ENCODE measurements at regions not wholly inside any gene's neighbourhood (a gene's known extent, or its start where the extent isn't known, plus 50 kb on each side); places are given as distances from the start of the nearest gene placed in this dataset.

- DNase-seq (ENCODE audit: low read depth in 3 of 3), result no peak
Measured at GRCh38 chr1:38464071-38464661, 395.4 kb downstream of the RRAGC start.

DNA sequence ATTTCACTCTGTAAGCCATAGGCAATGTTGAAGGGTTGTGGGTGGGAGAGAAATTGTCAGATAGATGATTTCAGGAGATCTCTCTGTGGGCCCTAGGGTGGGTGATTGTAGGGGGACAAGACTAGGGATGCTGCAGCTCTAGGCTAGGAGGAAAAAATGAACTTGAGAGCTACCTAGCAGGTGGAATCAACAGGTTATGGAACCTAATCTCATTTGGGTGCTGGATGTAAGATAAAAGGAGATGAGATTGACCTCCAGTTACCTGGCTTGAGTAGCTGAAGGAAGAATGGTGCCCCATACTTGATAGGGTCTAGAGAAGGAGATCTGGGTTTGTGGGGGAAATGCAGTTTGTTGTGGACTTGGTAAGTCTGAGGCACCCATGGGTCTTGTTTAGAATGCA lies 396.5 kb downstream of the RRAGC start:
- DNase-seq (ENCODE audit: low read depth in 3 of 3), result no peak

DNA sequence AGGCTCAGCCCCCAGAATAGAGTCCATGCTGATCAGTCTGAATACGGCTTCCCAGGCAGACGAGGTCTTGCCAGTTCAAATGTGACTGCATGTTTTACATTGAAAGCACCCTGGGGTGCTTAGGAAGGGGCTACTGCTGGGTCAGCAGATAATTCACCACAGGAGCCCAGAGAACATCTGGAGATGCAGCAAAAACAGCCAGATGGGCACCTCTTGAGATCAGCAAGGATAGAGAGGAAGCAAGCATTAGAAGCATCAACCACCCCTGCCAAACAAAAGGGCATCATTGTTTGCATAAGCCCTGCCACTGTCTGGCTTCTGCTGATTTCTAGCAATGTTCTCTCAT lies 403.1 kb downstream of the RRAGC start:
- DNase-seq (ENCODE audit: low read depth in 3 of 3), result no peak

- DNase-seq (ENCODE audit: low read depth in 3 of 3), result no peak
Measured at GRCh38 chr1:38455829-38456530, 403.6 kb downstream of the RRAGC start.

GRCh38 chr1:38454749-38455441 lies 404.7 kb downstream of the RRAGC start:
- no peak for DNase-seq (ENCODE audit: low read depth in 3 of 3)

DNA sequence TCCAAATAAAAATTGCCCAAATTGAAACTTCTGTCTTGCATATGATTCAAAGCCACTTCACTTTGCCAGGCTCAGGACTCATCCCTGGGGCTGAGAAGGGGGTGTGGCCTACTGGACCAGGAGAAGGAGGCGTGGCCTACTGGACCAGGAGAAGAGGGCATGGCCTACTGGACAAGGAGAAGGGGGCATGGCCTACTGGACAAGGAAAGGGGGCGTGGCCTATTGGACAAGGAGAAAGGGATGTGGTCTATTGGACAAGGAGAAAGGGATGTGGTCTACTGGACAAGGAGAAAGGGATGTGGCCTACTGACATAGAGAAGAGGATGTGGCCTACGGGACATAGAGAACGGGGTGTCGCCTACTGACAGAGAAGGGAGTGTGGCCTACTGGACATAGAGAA lies 405.3 kb downstream of the RRAGC start:
- DNase-seq (ENCODE audit: low read depth in 3 of 3), result no peak

DNA sequence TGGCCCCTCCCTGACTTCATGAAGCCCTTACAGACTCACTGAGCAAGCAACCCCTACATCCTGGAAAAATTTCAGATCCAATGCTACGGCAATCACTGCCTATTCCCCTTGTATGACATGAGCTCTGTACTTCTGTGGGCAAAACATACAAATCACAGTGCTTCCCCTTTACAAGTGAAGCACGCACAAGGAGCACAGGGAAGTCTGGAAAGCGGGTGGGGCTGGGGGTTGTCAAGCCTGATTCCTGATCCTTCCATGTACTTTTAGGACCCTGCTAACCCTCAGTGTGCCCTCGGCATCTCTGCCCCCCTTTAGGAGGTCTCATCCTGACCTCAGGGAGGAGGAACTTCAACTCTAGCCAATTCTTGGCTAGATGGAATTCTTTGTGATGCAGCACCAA lies 405.7 kb upstream of the POU3F1 start:
- no peak for DNase-seq (ENCODE audit: low read depth in 3 of 3)

- no peak for DNase-seq (ENCODE audit: low read depth in 3 of 3)
Measured at GRCh38 chr1:38451541-38451993, 405.0 kb upstream of the POU3F1 start.

- DNase-seq (ENCODE audit: low read depth in 3 of 3), result no peak
Measured at GRCh38 chr1:38448893-38449292, 402.3 kb upstream of the POU3F1 start.

DNA sequence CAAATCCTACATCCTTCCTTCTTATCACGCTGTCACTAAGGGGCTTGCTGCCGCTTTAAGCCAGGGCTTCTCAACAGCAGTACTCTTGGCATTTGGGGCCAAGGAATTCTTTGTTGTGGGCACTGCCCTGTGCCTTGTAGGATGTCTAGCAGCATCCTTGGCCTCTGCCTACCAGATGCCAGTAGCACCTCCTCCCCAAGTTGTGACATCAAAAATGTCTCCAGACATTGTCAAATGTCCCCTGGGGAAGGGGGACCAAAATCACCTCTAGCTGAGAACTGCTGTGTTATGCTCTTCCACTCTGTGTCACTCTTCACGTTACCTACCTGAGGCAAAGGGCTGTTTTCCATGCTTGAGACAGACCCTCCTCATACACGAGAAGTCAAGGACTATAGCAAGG lies 400.3 kb upstream of the POU3F1 start:
- no peak for DNase-seq (ENCODE audit: low read depth in 3 of 3)

- DNase-seq (ENCODE audit: low read depth in 3 of 3), result no peak
Measured at GRCh38 chr1:38444770-38445442, 398.3 kb upstream of the POU3F1 start.

GRCh38 chr1:38444311-38444710 lies 397.7 kb upstream of the POU3F1 start:
- DNase-seq (ENCODE audit: low read depth in 3 of 3), result no peak

DNA sequence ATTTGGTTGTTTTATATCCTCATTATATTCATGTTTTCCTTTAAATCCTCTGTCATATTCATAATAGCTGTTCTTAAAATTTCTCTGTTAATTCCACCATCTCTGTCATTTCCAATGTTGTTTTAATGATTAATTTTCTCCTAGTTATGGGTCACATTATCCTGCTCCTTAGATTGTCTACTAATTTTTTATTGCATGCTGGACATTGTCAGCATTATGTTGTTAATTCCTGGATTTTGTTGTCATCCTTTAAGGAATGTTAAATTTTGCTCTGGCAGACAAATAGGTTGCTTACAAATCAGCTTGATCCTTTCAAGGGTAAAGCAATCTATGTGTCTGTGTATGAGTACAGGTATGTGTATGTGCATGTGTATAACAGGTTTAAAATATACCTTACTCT lies 393.8 kb upstream of the POU3F1 start:
- DNase-seq (ENCODE audit: low read depth in 3 of 3), result no peak

DNA sequence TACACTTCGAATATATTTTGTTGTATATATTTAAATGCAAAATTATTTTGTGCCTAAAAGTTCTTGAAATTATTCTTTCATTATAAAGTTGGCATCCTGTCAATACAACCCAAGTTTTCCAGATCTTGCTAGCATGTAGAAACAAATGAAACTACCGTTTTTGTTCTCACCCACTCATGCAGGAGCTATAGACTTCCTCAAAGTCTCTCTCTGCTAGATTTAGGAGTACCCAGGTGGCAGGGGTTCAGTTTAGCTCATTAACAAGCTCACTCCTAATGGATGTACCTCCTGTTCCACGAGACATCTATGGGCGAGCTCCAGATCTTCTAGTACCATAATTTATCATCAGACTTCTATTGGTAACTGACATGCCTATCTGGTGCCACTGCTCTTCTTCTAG lies 390.2 kb upstream of the POU3F1 start:
- DNase-seq (ENCODE audit: low read depth in 3 of 3), result no peak

- no peak for DNase-seq (ENCODE audit: low read depth in 3 of 3)
Measured at GRCh38 chr1:38436006-38436405, 389.4 kb upstream of the POU3F1 start.

GRCh38 chr1:38433084-38433722 lies 386.6 kb upstream of the POU3F1 start:
- DNase-seq (ENCODE audit: low read depth in 3 of 3), result no peak

- no peak for DNase-seq (ENCODE audit: low read depth in 3 of 3)
Measured at GRCh38 chr1:38431535-38432376, 385.2 kb upstream of the POU3F1 start.

- no peak for DNase-seq (ENCODE audit: low read depth in 3 of 3)
Measured at GRCh38 chr1:38430949-38431348, 384.4 kb upstream of the POU3F1 start.

- DNase-seq (ENCODE audit: low read depth in 3 of 3), result no peak
Measured at GRCh38 chr1:38424677-38425076, 378.1 kb upstream of the POU3F1 start.

DNA sequence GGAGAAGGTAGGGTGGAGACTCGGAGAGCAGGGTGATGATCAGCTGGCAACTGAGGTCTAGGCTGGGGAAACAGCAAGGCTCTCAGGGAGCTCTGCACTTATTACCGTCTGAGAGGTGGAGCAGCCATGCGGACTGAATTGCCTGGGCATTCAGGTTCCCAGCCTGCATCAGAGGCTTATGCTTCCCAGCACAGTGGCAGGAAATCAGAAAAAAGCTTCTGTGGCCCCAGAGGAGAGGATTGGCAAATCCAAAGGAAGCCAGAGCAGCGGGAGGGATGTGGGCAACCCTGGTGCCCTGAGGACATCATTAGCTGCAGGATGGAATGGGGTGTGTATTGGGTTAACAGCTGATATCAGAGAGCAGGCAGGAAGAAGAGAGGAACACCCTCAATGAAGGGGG lies 374.1 kb upstream of the POU3F1 start:
- no peak for DNase-seq (ENCODE audit: low read depth in 3 of 3)

Measured in stimulated activated CD4-positive, alpha-beta T cell treated with anti-CD3 and anti-CD28 coated beads, TNF-alpha, amount 100 ng/mL, for 48 hours (primary cell).